Cerebellar nuclear complex (tissue), 1 donor: ENCODE measurements at regions not wholly inside any gene's neighbourhood (a gene's known extent, or its start where the extent isn't known, plus 50 kb on each side); places are given as distances from the start of the nearest gene placed in this dataset.

Experiments
- DNase-seq, 2 experiments: peaks; one replicate each; lab custom pipeline; 2025; lab: John Stamatoyannopoulos, UW

- no peak for DNase-seq
Measured at GRCh38 chr20:23205211-23205610, 119.1 kb upstream of the CD93 start.

GRCh38 chr20:23203951-23204730, 118.0 kb upstream of the CD93 start:
- DNase-seq = no peak

- DNase-seq = no peak
Measured at GRCh38 chr20:23203310-23203709, 117.2 kb upstream of the CD93 start.

- DNase-seq = no peak
Measured at GRCh38 chr20:23201658-23202057, 115.5 kb upstream of the CD93 start.

GRCh38 chr20:23200914-23201313, 114.8 kb upstream of the CD93 start:
- no peak for DNase-seq

GRCh38 chr20:23200413-23200812, 114.3 kb upstream of the CD93 start:
- no peak for DNase-seq

GRCh38 chr20:23199356-23199755, 113.2 kb upstream of the CD93 start:
- no peak for DNase-seq

- no peak for DNase-seq
Measured at GRCh38 chr20:23198815-23199214, 112.7 kb upstream of the CD93 start.

GRCh38 chr20:23197836-23198235, 111.7 kb upstream of the CD93 start:
- no peak for DNase-seq

GRCh38 chr20:23195636-23196035, 109.5 kb upstream of the CD93 start:
- DNase-seq = no peak

GRCh38 chr20:23193801-23194384, 107.8 kb upstream of the CD93 start:
- DNase-seq = no peak

- DNase-seq = no peak
Measured at GRCh38 chr20:23192469-23192868, 106.3 kb upstream of the CD93 start.

- DNase-seq = no peak
Measured at GRCh38 chr20:23190557-23190956, 104.4 kb upstream of the CD93 start.

GRCh38 chr20:23189854-23190253, 103.7 kb upstream of the CD93 start:
- DNase-seq = no peak

GRCh38 chr20:23189341-23189740, 103.2 kb upstream of the CD93 start:
- DNase-seq = no peak

- no peak for DNase-seq
Measured at GRCh38 chr20:23188377-23189169, 102.4 kb upstream of the CD93 start.

GRCh38 chr20:23187751-23188150, 101.6 kb upstream of the CD93 start:
- no peak for DNase-seq

GRCh38 chr20:23186808-23187207, 100.7 kb upstream of the CD93 start:
- no peak for DNase-seq

- no peak for DNase-seq
Measured at GRCh38 chr20:23180451-23180921, 94.4 kb upstream of the CD93 start.

- DNase-seq = no peak
Measured at GRCh38 chr20:23179766-23180403, 93.8 kb upstream of the CD93 start.

GRCh38 chr20:23178806-23179205, 92.7 kb upstream of the CD93 start:
- DNase-seq = no peak

GRCh38 chr20:23174821-23175220, 88.7 kb upstream of the CD93 start:
- DNase-seq = no peak
